ENCODE measurements at regions not wholly inside any gene's neighbourhood (a gene's known extent, or its start where the extent isn't known, plus 50 kb on each side); places are given as distances from the start of the nearest gene placed in this dataset.

DNA sequence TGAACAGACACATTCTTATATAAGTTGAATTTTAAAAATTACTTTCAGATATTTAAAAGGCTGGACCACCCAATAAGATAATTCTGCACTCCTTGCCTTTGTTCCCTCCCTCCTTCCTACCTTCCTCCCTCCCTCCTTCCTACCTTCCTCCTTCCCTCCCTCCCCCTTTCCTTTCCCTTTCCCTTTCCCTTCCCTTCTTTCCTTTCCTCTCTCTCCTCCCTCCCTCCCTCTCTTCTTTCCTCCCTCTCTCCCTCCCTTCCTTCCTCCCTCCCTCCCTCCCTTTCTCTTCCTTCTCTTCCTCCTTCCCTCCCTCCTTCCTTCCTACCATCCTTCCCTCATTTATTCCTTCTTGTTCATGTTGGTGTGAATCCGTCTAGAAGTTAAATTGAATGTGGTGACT lies 93.0 kb downstream of the ATP6V1G3 start:
- 82% methylated on average over 1 of the region's 1 CpG; no CpG with 5 or more reads in 1 of the 2 experiments for WGBS, 2 experiments (ENCODE audit: extremely low coverage in 1 of 2, insufficient coverage in 1 of 2, insufficient read length in 1 of 2, insufficient replicate concordance in 2 of 2, low coverage in 1 of 2, low lambda C conversion rate in 2 of 2, missing lambda C conversion rate in 1 of 2)
- H2BK15ac ChIP-seq (ENCODE audit: low read length) = no peak overlapping the region
- TF ChIP-seq, protein P1, sequence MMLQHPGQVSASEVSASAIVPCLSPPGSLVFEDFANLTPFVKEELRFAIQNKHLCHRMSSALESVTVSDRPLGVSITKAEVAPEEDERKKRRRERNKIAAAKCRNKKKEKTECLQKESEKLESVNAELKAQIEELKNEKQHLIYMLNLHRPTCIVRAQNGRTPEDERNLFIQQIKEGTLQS (IDR thresholded peaks at IDR 0.05; ENCODE audit: insufficient read depth, low read depth, low read length) = no peak
- TF ChIP-seq BRCA1 (IDR thresholded peaks at IDR 0.05; ENCODE audit: low read depth, low read length) (no peak), CEBPB (IDR thresholded peaks at IDR 0.05; ENCODE audit: low read depth, low read length) (no peak), CHD2 (IDR thresholded peaks at IDR 0.05; ENCODE audit: low read length) (no peak), CTBP2 (IDR thresholded peaks at IDR 0.05; ENCODE audit: borderline replicate concordance, insufficient read depth, insufficient read length, low read length) (no peak), GTF2F1 (IDR thresholded peaks at IDR 0.05; ENCODE audit: borderline replicate concordance, low read depth, low read length) (no peak), SRF (IDR thresholded peaks at IDR 0.05; ENCODE audit: low read depth, low read length) (no peak), SP4 (IDR thresholded peaks at IDR 0.05; ENCODE audit: low read length) (no peak)
- TF ChIP-seq, protein P2, sequence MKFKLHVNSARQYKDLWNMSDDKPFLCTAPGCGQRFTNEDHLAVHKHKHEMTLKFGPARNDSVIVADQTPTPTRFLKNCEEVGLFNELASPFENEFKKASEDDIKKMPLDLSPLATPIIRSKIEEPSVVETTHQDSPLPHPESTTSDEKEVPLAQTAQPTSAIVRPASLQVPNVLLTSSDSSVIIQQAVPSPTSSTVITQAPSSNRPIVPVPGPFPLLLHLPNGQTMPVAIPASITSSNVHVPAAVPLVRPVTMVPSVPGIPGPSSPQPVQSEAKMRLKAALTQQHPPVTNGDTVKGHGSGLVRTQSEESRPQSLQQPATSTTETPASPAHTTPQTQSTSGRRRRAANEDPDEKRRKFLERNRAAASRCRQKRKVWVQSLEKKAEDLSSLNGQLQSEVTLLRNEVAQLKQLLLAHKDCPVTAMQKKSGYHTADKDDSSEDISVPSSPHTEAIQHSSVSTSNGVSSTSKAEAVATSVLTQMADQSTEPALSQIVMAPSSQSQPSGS (IDR thresholded peaks at IDR 0.05; ENCODE audit: low read length) = no peak

More for the DNA sequence above, 93.0 kb downstream of the ATP6V1G3 start:
- H2BK20ac ChIP-seq (ENCODE audit: low read length) = no peak overlapping the region
- no peak for FAIRE-seq
- no peaks in the 10 kb centered on the region for H3K9me3 ChIP-seq (ENCODE audit: insufficient read depth in 2 of 2, low read depth in 1 of 2, low read length in 1 of 2)
- no peak for DNase-seq (ENCODE audit: low read depth in 1 of 2, low spot score in 2 of 2)
- H3K14ac ChIP-seq (ENCODE audit: insufficient read length) = no peak overlapping the region
- no peak overlapping the region for H4K8ac ChIP-seq (ENCODE audit: extremely low read depth, insufficient read depth, low read length)
- no peak overlapping the region for H2BK120ac ChIP-seq (replicated peaks; ENCODE audit: low read depth, low read length)
- no peaks in the 10 kb centered on the region for H3K23me2 ChIP-seq (ENCODE audit: low read depth, low read length)
- H3K36me3 ChIP-seq (ENCODE audit: control insufficient read depth in 2 of 4, insufficient read depth in 4 of 4, low read length in 3 of 4) = no peaks in the 10 kb centered on the region
- no peak overlapping the region for H3K23ac ChIP-seq (ENCODE audit: insufficient read length)
- no peak overlapping the region for H3K27ac ChIP-seq (ENCODE audit: low read depth, low read length)
- no peaks in the 10 kb centered on the region for H3K4me1 ChIP-seq (replicated peaks in 1 of 4; ENCODE audit: control insufficient read depth in 3 of 4, insufficient read depth in 4 of 4, low read length in 3 of 4)
- H3K4ac ChIP-seq (replicated peaks; ENCODE audit: insufficient read length, low read depth, low read length) = no peak overlapping the region
- H3K4me2 ChIP-seq (ENCODE audit: insufficient read depth in 1 of 2, low read depth in 2 of 2, low read length in 2 of 2) = no peak overlapping the region
- no peak overlapping the region for H2BK5ac ChIP-seq (ENCODE audit: low read depth, low read length)
- CTCF ChIA-PET (ENCODE audit: partially characterized antibody) = no interaction called here
- H3K18ac ChIP-seq (ENCODE audit: extremely low read depth, low read length) = no peak overlapping the region
- H3K56ac ChIP-seq (replicated peaks; ENCODE audit: insufficient read length, low read depth, low read length) = no peak overlapping the region
- H3K79me2 ChIP-seq (ENCODE audit: control insufficient read depth in 1 of 2, insufficient read depth in 2 of 2, low read length in 2 of 2) = no peaks in the 10 kb centered on the region
- no peak overlapping the region for H3K4me3 ChIP-seq (ENCODE audit: extremely low read depth in 1 of 4, insufficient read depth in 2 of 4, low read depth in 3 of 4, low read length in 4 of 4)
- H4K5ac ChIP-seq (ENCODE audit: insufficient read length, low read depth, low read length) = no peak overlapping the region
- no peak overlapping the region for H2AK5ac ChIP-seq (ENCODE audit: low read depth, low read length)
- no peaks in the 10 kb centered on the region for H3K79me1 ChIP-seq (ENCODE audit: low read depth, low read length)
- no peak overlapping the region for H4K91ac ChIP-seq (replicated peaks; ENCODE audit: insufficient read length, low read length)
- H2BK12ac ChIP-seq (ENCODE audit: low read depth, low read length) = no peak overlapping the region
- no peaks in the 10 kb centered on the region for H3K27me3 ChIP-seq (replicated peaks in 1 of 4; ENCODE audit: control insufficient read depth in 3 of 4, extremely low read depth in 1 of 4, insufficient read depth in 3 of 4, low read length in 3 of 4)
- no peaks in the 10 kb centered on the region for H4K20me1 ChIP-seq (replicated peaks in 1 of 2; ENCODE audit: control insufficient read depth in 1 of 2, insufficient read depth in 2 of 2, low read length in 2 of 2)
- no peak overlapping the region for H3K9ac ChIP-seq (replicated peaks in 1 of 4; ENCODE audit: extremely low read depth in 1 of 4, low read depth in 3 of 4, low read length in 3 of 4)
- no peak overlapping the region for H2AFZ ChIP-seq (ENCODE audit: low read length)
- POLR2A ChIA-PET (ENCODE audit: partially characterized antibody) = no interaction called here

Measured in H1 (cell line).